ENCODE measurements at regions not wholly inside any gene's neighbourhood (a gene's known extent, or its start where the extent isn't known, plus 50 kb on each side); places are given as distances from the start of the nearest gene placed in this dataset.

- H3K27ac ChIP-seq = no peak overlapping the region
- no peak for TF ChIP-seq ZFX (IDR thresholded peaks at IDR 0.05)
- TF ChIP-seq CTCF (conservative IDR thresholded peaks at IDR 0.05) = no peak
Measured at GRCh38 chr4:156103311-156103710, 149.6 kb upstream of the CTSO start.

- no peak for TF ChIP-seq ZFX (IDR thresholded peaks at IDR 0.05)
- H3K27ac ChIP-seq = no peak overlapping the region
Measured at GRCh38 chr4:156102411-156102810, 148.7 kb upstream of the CTSO start.

GRCh38 chr4:156101571-156101970 is 147.9 kb upstream of the CTSO start:
- H3K27ac ChIP-seq = no peak overlapping the region
- TF ChIP-seq ZFX (IDR thresholded peaks at IDR 0.05) = no peak
- TF ChIP-seq CTCF (conservative IDR thresholded peaks at IDR 0.05) = no peak

- no peak for TF ChIP-seq CTCF (conservative IDR thresholded peaks at IDR 0.05)
- TF ChIP-seq ZFX (IDR thresholded peaks at IDR 0.05) = no peak
- no peak overlapping the region for H3K27ac ChIP-seq
Measured at GRCh38 chr4:156100651-156101050, 147.0 kb upstream of the CTSO start.

GRCh38 chr4:156098805-156099204 is 145.1 kb upstream of the CTSO start:
- TF ChIP-seq ZFX (IDR thresholded peaks at IDR 0.05) = no peak
- TF ChIP-seq CTCF (conservative IDR thresholded peaks at IDR 0.05) = no peak
- no peak overlapping the region for H3K27ac ChIP-seq

GRCh38 chr4:156085100-156085499 is 131.4 kb upstream of the CTSO start:
- no peak overlapping the region for H3K27ac ChIP-seq
- no peak for TF ChIP-seq CTCF (conservative IDR thresholded peaks at IDR 0.05)

GRCh38 chr4:156084373-156084772 is 130.7 kb upstream of the CTSO start:
- no peak for TF ChIP-seq ZFX (IDR thresholded peaks at IDR 0.05)
- no peak for TF ChIP-seq CTCF (conservative IDR thresholded peaks at IDR 0.05)
- H3K27ac ChIP-seq = no peak overlapping the region

- H3K27ac ChIP-seq = no peak overlapping the region
- no peak for TF ChIP-seq ZFX (IDR thresholded peaks at IDR 0.05)
- no peak for TF ChIP-seq CTCF (conservative IDR thresholded peaks at IDR 0.05)
Measured at GRCh38 chr4:156073976-156074375, 120.3 kb upstream of the CTSO start.
